NCI-H748 treated with DMSO at 0.1 percent for 48 hours (cell line): ENCODE measurements at regions not wholly inside any gene's neighbourhood (a gene's known extent, or its start where the extent isn't known, plus 50 kb on each side); places are given as distances from the start of the nearest gene placed in this dataset.

Experiments used
- DNase-seq: peaks from one replicate; lab custom pipeline; 2025; lab: John Stamatoyannopoulos, UW

- DNase-seq: no peak
Measured at GRCh38 chr14:101108579-101109346, 205.2 kb upstream of the RTL1 start.

- no peak for DNase-seq
Measured at GRCh38 chr14:101109347-101109638, 205.8 kb upstream of the RTL1 start.

GRCh38 chr14:101109981-101110728 lies 206.6 kb upstream of the RTL1 start:
- DNase-seq: peak; percentile 39

GRCh38 chr14:101110729-101111619 lies 207.5 kb upstream of the RTL1 start:
- DNase-seq: no peak

GRCh38 chr14:101111620-101112290 lies 208.2 kb upstream of the RTL1 start:
- DNase-seq: no peak

GRCh38 chr14:101112351-101113107 lies 209.0 kb upstream of the RTL1 start:
- no peak for DNase-seq

GRCh38 chr14:101113108-101113612 lies 209.6 kb upstream of the RTL1 start:
- no peak for DNase-seq

GRCh38 chr14:101113835-101114725 lies 210.6 kb upstream of the RTL1 start:
- DNase-seq: no peak

- DNase-seq: no peak
Measured at GRCh38 chr14:101114726-101115515, 211.4 kb upstream of the RTL1 start.

- no peak for DNase-seq
Measured at GRCh38 chr14:101115652-101116051, 212.1 kb upstream of the RTL1 start.

- DNase-seq: no peak
Measured at GRCh38 chr14:101116065-101116464, 212.5 kb upstream of the RTL1 start.

- DNase-seq: no peak
Measured at GRCh38 chr14:101116486-101117130, 213.1 kb upstream of the RTL1 start.

GRCh38 chr14:101117543-101117942 lies 214.0 kb upstream of the RTL1 start:
- no peak for DNase-seq

GRCh38 chr14:101118233-101118632 lies 214.7 kb upstream of the RTL1 start:
- DNase-seq: no peak

- peak; percentile 23 for DNase-seq
Measured at GRCh38 chr14:101118746-101119591, 215.4 kb upstream of the RTL1 start.

GRCh38 chr14:101119830-101120571 lies 216.5 kb upstream of the RTL1 start:
- DNase-seq: no peak
